ENCODE measurements at regions not wholly inside any gene's neighbourhood (a gene's known extent, or its start where the extent isn't known, plus 50 kb on each side); places are given as distances from the start of the nearest gene placed in this dataset.

DNA sequence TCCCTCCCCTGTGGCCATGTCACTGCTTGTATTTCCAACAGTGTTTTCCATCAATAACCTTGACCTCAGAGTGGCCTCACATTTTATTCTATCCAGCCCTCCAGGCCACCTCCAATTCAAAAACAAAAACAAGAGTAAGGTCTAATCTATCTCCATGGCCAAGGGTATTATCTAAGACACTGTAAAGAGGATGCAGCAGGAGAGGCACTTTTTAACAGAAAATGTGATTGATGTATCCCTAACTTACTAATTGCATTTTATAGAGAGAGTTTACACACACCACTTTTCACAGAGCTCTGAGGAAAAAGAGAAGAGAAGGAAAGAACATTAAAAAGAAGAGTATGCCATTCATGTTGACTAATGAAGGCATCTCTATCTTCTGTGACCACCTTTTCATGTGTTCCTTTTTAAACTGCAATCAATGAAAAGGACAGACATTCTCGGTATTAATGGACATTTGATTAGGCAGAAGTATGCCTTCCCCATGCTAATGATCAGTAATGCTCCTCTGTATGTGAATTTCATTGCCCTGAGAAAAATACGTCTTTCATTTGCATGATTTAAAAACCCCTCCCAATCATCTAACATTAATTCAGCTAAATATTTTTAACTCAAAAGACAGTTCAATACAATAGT is 653.3 kb upstream of the POU3F3 start:
- TF ChIP-seq CTCF (conservative IDR thresholded peaks at IDR 0.05 in 1 of 2, IDR thresholded peaks at IDR 0.05 in 1 of 2; ENCODE audit: extremely low read depth in 1 of 2, insufficient read depth in 1 of 2, low read depth in 1 of 2, low read length in 2 of 2) (no peak), EZH2 (IDR thresholded peaks at IDR 0.05; ENCODE audit: borderline replicate concordance, low read length) (no peak)

Data from mammary epithelial cell (primary cell).